Dermis microvascular lymphatic vessel endothelial cell (primary cell): ENCODE measurements at regions not wholly inside any gene's neighbourhood (a gene's known extent, or its start where the extent isn't known, plus 50 kb on each side); places are given as distances from the start of the nearest gene placed in this dataset.

Experiments
- DNase-seq, 2 donors: peaks; one replicate each; pipeline versions ENCODE4 v3.0.0 to v3.0.0-alpha.2; 2010; ENCODE audit warnings: low read depth in 2 of 2

DNA sequence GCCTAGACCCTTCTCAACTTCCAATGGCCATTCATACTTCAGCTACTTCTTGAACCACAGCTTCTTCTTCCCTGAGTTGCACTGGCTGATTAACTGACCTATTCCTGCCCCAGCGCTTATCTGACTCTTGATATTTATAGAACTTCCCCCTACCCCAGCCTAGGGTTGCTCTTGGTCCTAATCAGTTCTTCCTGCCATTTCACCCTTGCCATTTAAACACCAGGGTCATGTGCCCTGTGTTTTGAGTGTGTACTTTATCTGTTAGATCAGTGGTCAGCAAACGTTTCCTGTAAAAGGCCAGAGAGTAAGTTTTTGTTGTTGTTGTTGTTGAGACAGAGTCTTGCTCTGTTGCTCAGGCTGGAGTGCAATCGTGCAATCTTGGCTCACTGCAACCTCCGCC, 82.4 kb upstream of the COX10 start:
- no peak for DNase-seq

GRCh38 chr17:13989138-13989537, 80.2 kb upstream of the COX10 start:
- DNase-seq, result no peak

- no peak for DNase-seq
Measured at GRCh38 chr17:13993106-13993505, 76.2 kb upstream of the COX10 start.

DNA sequence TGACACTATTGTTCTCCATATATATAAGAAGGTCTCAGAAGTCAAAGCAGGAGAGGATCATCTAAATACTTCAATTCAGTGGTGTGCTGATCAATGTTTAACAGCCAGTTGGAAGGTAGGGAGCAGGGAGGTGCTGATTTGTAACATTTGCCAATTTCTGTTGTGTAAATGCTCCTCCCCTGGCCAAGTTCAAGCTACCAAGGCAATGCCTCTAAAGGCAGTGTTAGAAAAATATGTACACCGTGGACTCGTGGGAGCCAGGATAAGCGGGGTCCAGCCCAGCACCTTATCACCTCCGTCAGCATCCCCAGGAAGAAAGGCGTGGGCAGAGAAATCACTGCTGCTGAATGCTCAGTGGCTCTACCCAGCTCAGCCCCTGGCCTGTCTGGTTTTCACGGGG, 75.3 kb upstream of the COX10 start:
- no peak for DNase-seq

DNA sequence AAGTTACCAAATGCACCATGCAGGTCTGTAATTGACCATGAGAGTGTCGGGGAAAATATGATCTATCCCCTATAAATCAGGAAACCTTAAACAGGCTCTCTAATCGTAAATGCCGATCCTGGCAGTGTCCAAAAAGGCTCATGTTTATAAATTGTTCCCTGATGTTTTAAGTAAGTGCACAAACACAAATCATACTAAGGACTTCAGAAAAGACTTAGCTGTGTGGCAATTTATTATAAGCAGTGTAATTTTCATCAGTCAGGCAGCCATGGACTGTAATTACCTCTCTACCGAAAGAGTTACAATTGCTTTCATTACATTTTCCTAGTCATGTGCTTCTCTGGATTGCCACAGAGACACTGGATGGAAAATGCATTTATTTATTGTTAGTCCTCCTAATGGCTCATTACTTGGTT, 73.4 kb upstream of the COX10 start:
- no peak for DNase-seq

DNA sequence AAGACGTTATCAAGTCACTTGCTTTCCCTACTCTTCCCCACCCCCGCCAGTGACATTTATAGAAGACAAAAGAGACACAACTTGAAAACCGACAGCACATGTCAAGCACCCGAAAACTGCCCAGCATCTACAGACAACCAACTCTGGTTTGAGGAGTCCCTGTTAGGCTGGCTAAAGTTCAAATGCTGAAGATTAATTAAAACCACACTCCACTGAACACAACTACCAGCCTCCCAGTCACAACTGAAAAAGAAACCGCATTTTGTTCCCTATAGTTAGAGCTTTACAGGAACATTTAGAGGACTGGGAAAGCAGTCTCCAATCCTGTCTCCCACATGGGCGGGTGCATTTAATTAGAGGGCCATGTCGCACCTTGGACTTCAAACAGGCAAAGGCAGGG, 73.0 kb upstream of the COX10 start:
- DNase-seq, result no peak

DNA sequence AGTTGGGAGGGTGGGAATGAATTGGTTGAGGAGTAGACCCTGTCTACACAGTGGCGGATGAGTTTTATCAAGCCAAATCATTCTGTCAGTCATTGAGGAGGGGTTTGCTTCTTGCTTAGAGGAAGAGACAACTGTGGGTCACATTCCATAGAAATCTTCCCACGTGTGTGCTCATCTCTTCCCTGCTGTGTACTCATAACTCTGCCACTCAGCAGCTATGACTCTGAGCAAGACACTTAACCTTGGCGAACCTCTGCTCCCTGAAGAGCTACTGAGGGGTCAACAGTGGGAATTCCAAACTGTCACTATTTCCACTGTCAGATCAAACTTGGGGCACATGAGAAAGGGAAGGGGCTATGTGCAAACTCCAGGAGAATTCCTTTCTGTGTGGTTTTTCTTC, 72.6 kb upstream of the COX10 start:
- DNase-seq, result no peak

DNA sequence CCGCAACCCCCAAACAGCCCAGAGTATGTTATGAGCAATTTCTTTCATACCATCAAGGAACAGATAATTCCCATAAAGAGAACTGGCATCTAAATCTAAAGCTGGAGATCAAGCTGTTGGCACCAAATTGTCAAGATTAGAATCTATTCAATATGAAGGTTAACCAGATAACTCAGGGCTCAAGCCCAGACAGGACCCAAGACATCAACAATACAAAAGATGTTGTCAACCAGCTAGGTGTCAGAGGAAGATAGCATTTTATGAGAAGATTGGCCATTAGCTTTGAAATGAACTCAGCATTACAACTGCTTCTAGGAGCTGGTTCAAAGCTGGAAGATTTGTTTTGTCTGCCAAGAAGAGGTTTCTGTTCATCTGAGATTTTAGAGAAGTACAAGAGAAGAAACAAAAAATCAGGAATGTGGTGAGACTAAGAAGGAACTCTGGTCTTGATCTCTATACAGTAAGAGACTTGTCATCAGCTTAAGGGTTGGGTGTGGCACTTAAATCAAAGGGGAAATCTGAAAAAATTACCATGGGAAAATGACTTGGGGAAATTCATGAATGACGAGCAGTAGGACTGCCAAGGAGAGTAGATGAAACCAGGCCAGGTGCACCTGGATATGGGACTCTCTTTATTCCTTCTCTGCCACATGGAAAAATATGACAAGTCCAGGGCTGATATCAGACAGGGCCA, 64.2 kb upstream of the COX10 start:
- no peak for DNase-seq

- DNase-seq, result no peak
Measured at GRCh38 chr17:14006249-14006942, 62.9 kb upstream of the COX10 start.

DNA sequence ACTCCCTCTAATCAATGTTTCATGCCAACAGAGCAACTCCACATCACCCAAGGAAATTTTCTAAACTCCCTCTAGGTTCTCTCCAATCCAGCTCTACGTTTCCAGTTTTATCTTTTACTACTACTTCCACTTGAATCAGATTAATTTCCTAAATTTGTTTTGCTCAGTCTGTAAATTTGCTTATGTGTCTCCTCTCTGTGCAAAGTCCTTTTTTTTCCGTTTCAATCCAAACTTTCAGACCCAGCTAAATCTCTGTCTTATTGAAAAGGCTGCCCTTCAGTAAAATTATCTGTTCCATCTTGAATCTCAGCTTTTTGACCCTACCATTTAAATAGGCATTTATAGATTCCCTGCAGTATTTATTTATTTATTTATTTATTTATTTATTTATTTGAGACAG, 61.4 kb upstream of the COX10 start:
- no peak for DNase-seq

GRCh38 chr17:14011036-14011692, 58.1 kb upstream of the COX10 start:
- no peak for DNase-seq

GRCh38 chr17:14011740-14012405, 57.4 kb upstream of the COX10 start:
- DNase-seq, result no peak

DNA sequence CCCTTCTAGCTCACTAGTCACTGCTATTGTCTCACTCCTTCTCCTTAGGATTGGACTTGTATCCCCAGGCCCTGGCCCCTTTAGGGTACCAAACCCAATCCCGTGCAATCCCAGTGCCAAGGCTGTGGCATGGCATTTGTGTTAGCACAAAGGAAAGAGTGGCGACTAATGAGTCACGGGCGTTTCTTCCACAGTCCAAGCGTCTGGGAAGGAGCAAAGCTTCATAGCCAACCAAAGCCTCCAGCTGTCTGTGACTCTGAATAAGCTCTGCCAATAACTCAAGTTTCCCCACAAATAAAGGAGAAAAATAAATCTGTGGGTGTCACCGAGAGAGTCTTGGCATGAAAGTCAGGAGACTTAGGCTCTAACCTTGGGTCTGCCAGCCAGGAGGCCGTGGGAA, 54.6 kb upstream of the COX10 start:
- no peak for DNase-seq

DNA sequence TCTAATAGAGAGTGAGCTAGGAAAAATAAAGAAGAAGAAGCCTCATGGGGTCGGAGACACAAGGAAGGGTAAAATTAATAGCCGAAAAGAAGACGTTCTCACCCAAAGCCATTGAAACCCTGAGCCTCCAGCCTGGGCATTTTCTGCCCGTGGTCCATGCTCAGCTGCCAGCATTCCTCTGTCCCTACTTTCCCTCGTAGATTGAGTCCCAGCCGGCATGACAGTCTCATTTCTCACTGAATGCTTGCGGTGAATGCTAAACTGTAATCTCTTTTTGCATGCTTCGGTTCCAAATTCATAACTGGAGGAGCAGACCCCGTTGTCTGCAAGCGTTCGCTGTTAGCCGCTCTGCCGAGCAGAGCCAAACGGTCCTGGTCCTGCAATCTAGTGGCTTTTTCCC, 54.0 kb upstream of the COX10 start:
- no peak for DNase-seq

DNA sequence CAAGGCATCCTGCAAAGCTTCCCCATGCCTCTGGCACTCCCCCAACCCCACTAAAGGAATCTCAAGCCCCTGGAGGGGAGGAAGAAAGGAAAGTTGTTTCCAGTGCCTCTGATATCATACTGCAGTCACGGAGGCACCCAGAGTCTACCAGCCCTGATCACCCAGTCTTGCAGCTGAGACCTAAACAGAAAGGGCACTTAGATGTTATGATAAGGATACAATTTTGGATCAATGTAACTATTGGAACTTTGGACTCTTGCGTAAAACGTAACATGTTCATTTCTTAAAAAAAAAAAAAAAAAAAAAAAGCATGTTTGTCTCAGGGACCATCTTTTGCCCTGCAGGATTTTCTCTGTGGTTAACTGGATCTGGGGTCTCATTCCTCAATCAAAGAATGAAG, 52.4 kb upstream of the COX10 start:
- no peak for DNase-seq

GRCh38 chr17:14019186-14019956, 49.9 kb upstream of the COX10 start:
- DNase-seq, result peak in 1 of 2 donors; percentile 25
